ENCODE measurements at regions not wholly inside any gene's neighbourhood (a gene's known extent, or its start where the extent isn't known, plus 50 kb on each side); places are given as distances from the start of the nearest gene placed in this dataset.

- Histone ChIP-seq H3K4me1 (no peaks in the 10 kb centered on the region), H3K4me3 (no peak overlapping the region), H3K4me2 (no peak overlapping the region), H3K27ac (no peak overlapping the region), H3K9me3 (no peaks in the 10 kb centered on the region)
- WGBS (ENCODE audit: missing lambda C conversion rate): 0% methylated on average over 1 of the region's 1 CpG
- no peak for ATAC-seq
- peak; percentile 43 for FAIRE-seq
- POLR2A ChIA-PET: no interaction called here
- DNase-seq (ENCODE audit: low read depth in 1 of 2, low spot score in 1 of 2): no peak
- no peak for TF ChIP-seq NPAS2 (CRISPR knock-in tag; IDR thresholded peaks at IDR 0.05; ENCODE audit: borderline replicate concordance)
- no peak for TF ChIP-seq KDM1A (IDR thresholded peaks at IDR 0.05; ENCODE audit: low read depth)
- TF ChIP-seq BHLHE40 (IDR thresholded peaks at IDR 0.05; ENCODE audit: low read depth, low read length): no peak
- TF ChIP-seq, protein P1, sequence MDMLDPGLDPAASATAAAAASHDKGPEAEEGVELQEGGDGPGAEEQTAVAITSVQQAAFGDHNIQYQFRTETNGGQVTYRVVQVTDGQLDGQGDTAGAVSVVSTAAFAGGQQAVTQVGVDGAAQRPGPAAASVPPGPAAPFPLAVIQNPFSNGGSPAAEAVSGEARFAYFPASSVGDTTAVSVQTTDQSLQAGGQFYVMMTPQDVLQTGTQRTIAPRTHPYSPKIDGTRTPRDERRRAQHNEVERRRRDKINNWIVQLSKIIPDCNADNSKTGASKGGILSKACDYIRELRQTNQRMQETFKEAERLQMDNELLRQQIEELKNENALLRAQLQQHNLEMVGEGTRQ (IDR thresholded peaks at IDR 0.05): no peak
- TF ChIP-seq HOXA7 (CRISPR knock-in tag; IDR thresholded peaks at IDR 0.05): no peak
- TF ChIP-seq KDM5A (IDR thresholded peaks at IDR 0.05): no peak
- TF ChIP-seq TFCP2L1 (CRISPR knock-in tag; IDR thresholded peaks at IDR 0.05): no peak
- no peak for TF ChIP-seq ZSCAN20 (CRISPR knock-in tag; IDR thresholded peaks at IDR 0.05)
- TF ChIP-seq, protein P2, sequence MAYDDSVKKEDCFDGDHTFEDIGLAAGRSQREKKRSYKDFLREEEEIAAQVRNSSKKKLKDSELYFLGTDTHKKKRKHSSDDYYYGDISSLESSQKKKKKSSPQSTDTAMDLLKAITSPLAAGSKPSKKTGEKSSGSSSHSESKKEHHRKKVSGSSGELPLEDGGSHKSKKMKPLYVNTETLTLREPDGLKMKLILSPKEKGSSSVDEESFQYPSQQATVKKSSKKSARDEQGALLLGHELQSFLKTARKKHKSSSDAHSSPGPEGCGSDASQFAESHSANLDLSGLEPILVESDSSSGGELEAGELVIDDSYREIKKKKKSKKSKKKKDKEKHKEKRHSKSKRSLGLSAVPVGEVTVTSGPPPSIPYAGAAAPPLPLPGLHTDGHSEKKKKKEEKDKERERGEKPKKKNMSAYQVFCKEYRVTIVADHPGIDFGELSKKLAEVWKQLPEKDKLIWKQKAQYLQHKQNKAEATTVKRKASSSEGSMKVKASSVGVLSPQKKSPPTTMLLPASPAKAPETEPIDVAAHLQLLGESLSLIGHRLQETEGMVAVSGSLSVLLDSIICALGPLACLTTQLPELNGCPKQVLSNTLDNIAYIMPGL (CRISPR knock-in tag; IDR thresholded peaks at IDR 0.05; ENCODE audit: borderline replicate concordance): no peak
- CTCF ChIA-PET: no interaction called here
These were observed 211.6 kb downstream of the SH2D1A start for GRCh38 chrX:124557976-124558375.

DNA sequence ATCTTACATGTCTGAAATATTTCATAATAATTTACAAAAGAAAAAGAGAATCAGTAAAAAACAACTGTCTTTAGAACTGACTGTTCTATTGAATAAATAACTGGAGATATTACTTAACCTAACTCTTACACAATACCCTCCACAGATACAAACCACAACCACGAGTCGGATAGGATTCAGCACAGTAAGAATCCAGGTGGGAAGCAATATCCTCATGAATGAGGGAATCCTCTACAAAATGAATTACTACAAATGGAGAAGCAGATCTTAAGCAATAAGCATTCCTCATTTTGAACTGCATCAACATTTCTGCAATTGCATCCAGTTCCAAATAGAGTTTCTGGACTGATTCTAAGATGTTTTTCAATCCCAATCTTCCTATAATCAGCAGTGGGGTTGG, 227.1 kb downstream of the SH2D1A start:
- WGBS (ENCODE audit: missing lambda C conversion rate): 4% methylated on average over 2 of the region's 2 CpGs
- no peaks in the 10 kb centered on the region for H3K9me3 ChIP-seq
- H3K27ac ChIP-seq: no peak overlapping the region
- ATAC-seq (no peak), FAIRE-seq (peak; percentile 67), DNase-seq (ENCODE audit: low read depth in 1 of 2, low spot score in 1 of 2) (no peak)
- ChIA-PET CTCF (no interaction called here), POLR2A (no interaction called here)
- no peak overlapping the region for H3K4me2 ChIP-seq
- TF ChIP-seq JUNB (IDR thresholded peaks at IDR 0.05) (no peak), RARB (CRISPR knock-in tag; IDR thresholded peaks at IDR 0.05) (no peak)
- H3K4me1 ChIP-seq: no peaks in the 10 kb centered on the region
- no peak overlapping the region for H3K4me3 ChIP-seq

GRCh38 chrX:124592744-124593143, 246.4 kb downstream of the SH2D1A start:
- Histone ChIP-seq H3K27ac (no peak overlapping the region), H3K4me1 (no peaks in the 10 kb centered on the region), H3K4me2 (no peak overlapping the region), H3K4me3 (no peak overlapping the region), H3K9me3 (no peaks in the 10 kb centered on the region)
- no peak for FAIRE-seq
- ChIA-PET POLR2A (no interaction called here), CTCF (no interaction called here)
- no peak for DNase-seq (ENCODE audit: low read depth in 1 of 2, low spot score in 1 of 2)
- no peak for ATAC-seq
- TF ChIP-seq, protein P3, sequence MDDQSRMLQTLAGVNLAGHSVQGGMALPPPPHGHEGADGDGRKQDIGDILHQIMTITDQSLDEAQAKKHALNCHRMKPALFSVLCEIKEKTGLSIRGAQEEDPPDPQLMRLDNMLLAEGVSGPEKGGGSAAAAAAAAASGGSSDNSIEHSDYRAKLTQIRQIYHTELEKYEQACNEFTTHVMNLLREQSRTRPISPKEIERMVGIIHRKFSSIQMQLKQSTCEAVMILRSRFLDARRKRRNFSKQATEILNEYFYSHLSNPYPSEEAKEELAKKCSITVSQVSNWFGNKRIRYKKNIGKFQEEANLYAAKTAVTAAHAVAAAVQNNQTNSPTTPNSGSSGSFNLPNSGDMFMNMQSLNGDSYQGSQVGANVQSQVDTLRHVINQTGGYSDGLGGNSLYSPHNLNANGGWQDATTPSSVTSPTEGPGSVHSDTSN (IDR thresholded peaks at IDR 0.05): no peak
- TF ChIP-seq JUN (IDR thresholded peaks at IDR 0.05): no peak
- TF ChIP-seq SREBF2 (IDR thresholded peaks at IDR 0.05): no peak
- no peak for TF ChIP-seq CHD2 (IDR thresholded peaks at IDR 0.05; ENCODE audit: low read length, partially characterized antibody)
- no peak for TF ChIP-seq ZFP36 (IDR thresholded peaks at IDR 0.05; ENCODE audit: borderline replicate concordance, partially characterized antibody)
- no peak for TF ChIP-seq KDM5A (IDR thresholded peaks at IDR 0.05)
- no peak for TF ChIP-seq BCL3 (IDR thresholded peaks at IDR 0.05)
- no peak for TF ChIP-seq RAD21 (conservative IDR thresholded peaks at IDR 0.05 in 1 of 2, IDR thresholded peaks at IDR 0.05 in 1 of 2)
- TF ChIP-seq RCOR1 (IDR thresholded peaks at IDR 0.05; ENCODE audit: low read depth, low read length): no peak
- TF ChIP-seq EP300 (IDR thresholded peaks at IDR 0.05): no peak
- no peak for TF ChIP-seq FOXS1 (CRISPR knock-in tag; IDR thresholded peaks at IDR 0.05)
- TF ChIP-seq CEBPB (IDR thresholded peaks at IDR 0.05): no peak
- TF ChIP-seq KDM1A (IDR thresholded peaks at IDR 0.05; ENCODE audit: low read depth): no peak
- TF ChIP-seq, protein P4, sequence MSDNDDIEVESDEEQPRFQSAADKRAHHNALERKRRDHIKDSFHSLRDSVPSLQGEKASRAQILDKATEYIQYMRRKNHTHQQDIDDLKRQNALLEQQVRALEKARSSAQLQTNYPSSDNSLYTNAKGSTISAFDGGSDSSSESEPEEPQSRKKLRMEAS (IDR thresholded peaks at IDR 0.05): no peak
- TF ChIP-seq SMC3 (IDR thresholded peaks at IDR 0.05): no peak
- no peak for TF ChIP-seq EHF (CRISPR knock-in tag; IDR thresholded peaks at IDR 0.05)

Data from A549 (cell line).